Bronchial epithelial cell (primary cell): ENCODE measurements at regions not wholly inside any gene's neighbourhood (a gene's known extent, or its start where the extent isn't known, plus 50 kb on each side); places are given as distances from the start of the nearest gene placed in this dataset.
A peak's percentile ranks its signal among the peaks of the same experiment; 100 is the strongest.

Experiments used
- DNase-seq: peaks from one replicate; pipeline ENCODE4 v3.0.0-alpha.2; 2010; ENCODE audit warnings: low read depth
- FAIRE-seq: peaks from 2 replicates; lab custom pipeline; 2011; peaks lifted over from hg19 to GRCh38; lab: Jason Lieb, UNC
- H3K27me3 ChIP-seq: 2 replicates; pipeline ENCODE4 v1.5.1; 2011; ENCODE audit warnings: low read length; ENCODE audit not compliant: control insufficient read depth, insufficient read depth
- H3K36me3 ChIP-seq: 2 replicates; pipeline ENCODE4 v1.5.1; 2011; ENCODE audit warnings: low read length; ENCODE audit not compliant: control insufficient read depth, insufficient read depth
- H3K4me3 ChIP-seq: 2 replicates; pipeline ENCODE4 v1.5.1; 2011; ENCODE audit warnings: mild to moderate bottlenecking, low read depth, low read length, control low read depth
- CTCF ChIP-seq: IDR thresholded peaks from 2 replicates; pipeline ENCODE4 v1.5.1; 2011; ENCODE audit warnings: mild to moderate bottlenecking, moderate library complexity, low read length, control low read depth, inconsistent platforms; ENCODE audit not compliant: insufficient read depth, severe bottlenecking

DNA sequence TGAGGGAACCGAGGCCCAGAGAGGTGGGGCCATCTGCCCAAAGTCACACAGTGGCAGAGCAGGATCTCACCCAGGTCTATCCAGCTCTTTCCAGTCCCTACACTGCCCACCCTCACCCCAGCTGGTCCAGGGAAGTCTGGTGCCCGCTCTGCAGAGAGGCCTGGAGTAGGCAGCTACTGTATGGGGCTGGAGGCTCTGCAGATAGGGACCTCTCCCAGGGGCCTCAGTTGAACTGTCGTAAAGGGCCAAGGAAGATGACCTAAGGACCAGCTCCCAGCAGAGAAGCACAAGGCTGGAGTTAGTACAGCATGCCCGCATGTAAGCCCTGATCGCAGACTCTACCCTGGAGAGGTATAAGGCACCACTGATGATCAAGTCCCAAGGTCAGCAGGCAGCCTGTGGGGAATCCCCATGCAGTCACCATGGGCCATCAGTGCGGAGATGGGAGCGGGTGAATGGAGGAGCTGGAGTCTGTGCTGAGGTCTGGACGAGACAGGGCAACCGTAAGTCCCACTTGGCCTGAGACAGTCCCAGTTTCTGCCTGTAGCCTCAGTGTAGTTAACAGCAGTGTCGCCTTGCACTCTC, 320.2 kb downstream of the MATN1 start:
- Histone ChIP-seq H3K4me3 (no peak overlapping the region), H3K27me3 (peaks cover under 1% of the 10 kb centered on the region), H3K36me3 (no peaks in the 10 kb centered on the region)
- DNase-seq (no peak), FAIRE-seq (no peak)
- no peak for TF ChIP-seq CTCF

DNA sequence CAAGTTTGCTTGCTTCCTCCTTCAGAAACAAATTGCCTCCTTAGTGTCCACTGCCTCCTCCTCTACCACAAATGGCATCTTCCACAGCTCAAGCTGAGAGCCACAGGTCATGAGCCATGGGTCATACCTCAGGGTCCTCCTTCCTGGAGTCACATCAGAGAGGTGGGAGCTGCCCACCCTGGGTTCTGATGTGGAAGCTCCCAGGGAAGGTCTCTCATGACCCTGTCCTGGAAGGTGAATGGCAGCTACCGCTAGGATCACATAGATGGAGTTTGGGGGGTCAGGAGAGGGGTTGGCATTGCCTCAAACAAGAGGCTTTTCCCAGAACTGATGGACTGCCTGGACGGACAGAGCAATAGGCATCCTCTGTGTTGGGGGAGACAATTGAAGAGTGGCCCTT, 321.4 kb downstream of the MATN1 start:
- no peak overlapping the region for H3K4me3 ChIP-seq
- no peak for FAIRE-seq
- TF ChIP-seq CTCF = no peak
- no peaks in the 10 kb centered on the region for H3K36me3 ChIP-seq
- DNase-seq = no peak
- H3K27me3 ChIP-seq = no peaks in the 10 kb centered on the region

DNA sequence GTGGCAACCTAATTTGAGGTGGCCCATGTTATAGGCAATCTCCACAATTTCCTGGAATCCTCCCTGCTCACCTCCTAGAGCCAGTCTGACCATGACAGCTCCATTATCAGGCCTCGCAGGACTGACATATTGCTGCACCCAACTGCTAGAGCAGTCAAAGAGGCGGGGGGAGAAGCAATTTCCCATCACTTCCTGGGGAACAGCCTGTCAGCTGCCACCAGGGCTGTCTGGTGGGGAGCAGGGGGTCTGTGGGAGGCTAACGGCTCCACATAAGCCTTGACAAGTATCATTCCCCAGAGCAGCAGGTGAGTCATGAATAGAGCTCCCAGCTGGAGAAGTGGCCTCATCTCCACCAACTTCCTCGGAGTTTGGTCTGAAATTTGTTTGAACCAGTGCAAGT, 322.9 kb downstream of the MATN1 start:
- DNase-seq (no peak), FAIRE-seq (no peak)
- no peaks in the 10 kb centered on the region for H3K27me3 ChIP-seq
- H3K36me3 ChIP-seq = no peaks in the 10 kb centered on the region
- H3K4me3 ChIP-seq = no peak overlapping the region
- TF ChIP-seq CTCF = no peak

- H3K27me3 ChIP-seq = no peaks in the 10 kb centered on the region
- no peak overlapping the region for H3K4me3 ChIP-seq
- no peak for DNase-seq
- H3K36me3 ChIP-seq = no peaks in the 10 kb centered on the region
- FAIRE-seq = peak; percentile 52
- TF ChIP-seq CTCF = no peak
Observed at GRCh38 chr1:30399026-30399425, 324.4 kb downstream of the MATN1 start.

DNA sequence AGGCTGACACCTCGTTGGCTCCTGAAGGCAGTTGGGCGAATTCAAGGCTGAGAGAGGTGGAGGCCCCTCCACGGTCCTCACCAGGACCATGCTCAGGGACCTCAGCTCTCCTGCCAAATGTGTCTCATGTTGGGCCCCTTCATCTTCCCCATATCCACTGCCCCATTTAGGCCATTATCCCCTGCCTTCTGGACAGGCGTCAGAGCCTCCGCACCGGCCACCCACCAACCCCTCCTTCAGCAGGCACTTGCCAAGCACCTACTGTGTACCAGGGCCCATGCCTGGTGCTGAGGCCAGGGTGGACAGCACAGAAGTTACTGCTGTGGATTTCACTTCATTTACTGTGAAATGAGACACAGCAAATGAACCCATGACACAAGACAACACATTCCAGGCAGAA, 325.8 kb downstream of the MATN1 start:
- Histone ChIP-seq H3K27me3 (no peaks in the 10 kb centered on the region), H3K4me3 (no peak overlapping the region), H3K36me3 (no peaks in the 10 kb centered on the region)
- no peak for FAIRE-seq
- TF ChIP-seq CTCF = no peak
- DNase-seq = no peak

DNA sequence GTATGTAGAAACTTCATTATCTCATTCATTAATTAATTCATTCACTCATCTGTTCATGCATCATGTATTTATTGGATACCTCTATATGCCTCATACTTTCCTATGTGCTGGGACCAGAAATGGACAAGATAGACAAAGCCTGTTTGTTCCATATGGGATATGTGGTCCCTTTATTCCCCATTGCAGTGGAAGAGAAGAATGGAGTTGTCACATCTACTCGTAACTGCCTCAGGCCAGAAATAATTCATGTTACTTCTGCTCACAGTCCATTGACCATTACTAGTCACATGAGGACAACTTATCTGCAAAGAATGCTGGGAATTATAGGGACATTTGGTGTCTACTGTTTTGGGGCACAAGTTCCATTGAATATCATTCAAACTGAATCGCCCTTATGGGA, 327.8 kb downstream of the MATN1 start:
- FAIRE-seq (peak; percentile 18), DNase-seq (no peak)
- Histone ChIP-seq H3K4me3 (no peak overlapping the region), H3K27me3 (no peaks in the 10 kb centered on the region), H3K36me3 (no peaks in the 10 kb centered on the region)
- TF ChIP-seq CTCF = no peak
